GM19397 (cell line): ENCODE measurements at regions not wholly inside any gene's neighbourhood (a gene's known extent, or its start where the extent isn't known, plus 50 kb on each side); places are given as distances from the start of the nearest gene placed in this dataset.
"Not testable (repeated sequence)": the region's sequence is repeated elsewhere in the genome, so short reads cannot be mapped to it uniquely, and the experiment has no call there.

Experiments used
- ATAC-seq: cut with Tn5 transposase; IDR thresholded peaks from one replicate; pipeline ENCODE4 v1.9.1; 2021; ENCODE audit warnings: mild to moderate bottlenecking, moderate library complexity; ENCODE audit not compliant: unreplicated experiment

DNA sequence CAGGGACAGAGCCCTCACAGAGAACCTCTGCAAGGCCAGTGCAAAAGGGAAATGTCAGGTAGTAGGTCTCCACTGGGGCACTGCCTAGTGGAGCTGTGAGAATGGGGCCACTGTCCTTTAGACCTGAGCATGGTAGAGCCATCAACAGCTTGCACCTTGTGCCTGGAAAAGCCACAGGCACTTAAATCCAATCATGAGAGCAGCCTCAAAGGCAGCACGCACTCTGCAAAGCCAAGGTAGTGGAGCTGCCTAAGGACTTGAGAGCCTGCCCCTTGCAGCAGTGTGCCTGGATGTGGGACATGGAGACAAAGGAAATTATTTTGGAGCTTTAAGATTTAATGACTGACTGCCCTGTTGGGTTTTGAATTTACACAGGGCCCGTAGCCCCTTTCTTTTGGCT lies 918.5 kb upstream of the POT1 start:
- ATAC-seq: no peak

DNA sequence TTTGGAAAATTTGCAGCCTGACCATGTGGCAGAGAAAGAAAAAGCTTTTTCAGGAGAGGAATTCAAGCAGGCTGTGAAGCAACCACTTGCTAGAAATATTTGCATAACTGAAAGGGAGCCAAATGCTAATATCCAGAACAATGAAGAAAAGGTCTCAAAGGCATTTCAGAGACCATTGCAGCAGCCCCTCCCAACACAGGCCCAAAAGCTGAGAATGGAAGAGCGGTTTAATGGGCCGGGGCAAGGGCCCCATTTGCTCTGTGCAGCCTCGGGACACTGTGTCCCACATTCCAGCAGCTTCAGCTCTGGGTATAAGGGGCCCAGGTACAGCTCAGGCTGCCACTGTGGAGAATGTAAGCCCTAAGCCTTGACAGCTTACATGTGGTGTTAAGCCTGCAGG lies 918.1 kb upstream of the POT1 start:
- ATAC-seq: no peak

DNA sequence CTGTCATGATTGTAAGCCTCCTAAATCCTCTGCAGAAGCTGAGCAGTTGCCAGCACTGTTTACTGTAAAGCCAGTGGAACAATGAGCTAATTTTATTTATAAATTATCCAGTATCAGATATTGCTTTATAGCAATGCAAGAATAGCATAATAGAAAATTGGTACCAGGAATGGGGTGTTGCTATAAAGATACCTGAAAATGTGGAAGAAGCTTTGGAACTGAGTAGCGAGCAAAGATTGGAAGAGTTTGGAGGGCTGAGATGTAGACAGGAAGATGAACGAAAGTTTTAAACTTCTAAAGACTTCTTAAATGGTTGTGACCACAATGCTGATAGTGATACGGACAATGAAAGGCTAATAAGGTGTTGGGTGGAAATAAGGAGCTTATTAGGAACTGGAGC lies 917.4 kb upstream of the POT1 start:
- no peak for ATAC-seq

DNA sequence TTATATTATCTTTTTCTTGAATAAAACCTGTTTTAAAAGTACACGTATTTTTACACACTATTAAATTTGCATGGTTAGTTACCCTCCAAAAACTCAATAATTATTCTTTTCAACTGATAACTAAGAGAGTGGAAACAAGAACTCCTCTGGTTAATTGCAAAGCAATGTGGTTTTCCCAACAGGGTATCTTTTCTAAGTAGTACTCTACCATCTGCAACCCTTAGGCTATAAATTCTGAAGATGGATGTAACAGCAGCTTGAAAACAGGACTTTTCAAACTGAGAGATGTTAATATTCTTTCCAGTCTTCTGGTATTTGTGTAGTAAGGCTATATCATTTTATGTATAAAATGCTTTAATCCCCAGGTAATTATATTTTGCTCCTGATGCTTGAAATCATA lies 916.1 kb upstream of the POT1 start:
- ATAC-seq: no peak

DNA sequence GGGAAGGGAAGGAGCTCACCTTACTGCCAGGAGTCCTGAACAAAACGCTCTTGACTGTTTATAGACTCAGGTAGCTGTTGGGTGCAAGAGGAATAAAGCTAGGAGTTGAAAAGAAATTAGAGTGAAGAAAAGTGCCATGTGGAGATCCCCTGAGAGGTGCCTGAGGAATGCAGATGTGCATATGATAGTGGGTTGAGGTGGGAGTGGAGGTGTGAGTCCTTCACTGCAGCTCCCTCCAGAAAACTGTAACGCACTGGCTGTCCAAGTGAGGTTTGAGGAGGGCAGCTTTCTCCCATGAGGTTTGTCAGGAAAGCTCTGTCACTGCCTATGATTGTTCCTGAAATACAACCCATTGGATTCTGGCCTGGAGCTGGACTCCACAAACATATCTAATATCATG lies 904.8 kb upstream of the POT1 start:
- no peak for ATAC-seq

DNA sequence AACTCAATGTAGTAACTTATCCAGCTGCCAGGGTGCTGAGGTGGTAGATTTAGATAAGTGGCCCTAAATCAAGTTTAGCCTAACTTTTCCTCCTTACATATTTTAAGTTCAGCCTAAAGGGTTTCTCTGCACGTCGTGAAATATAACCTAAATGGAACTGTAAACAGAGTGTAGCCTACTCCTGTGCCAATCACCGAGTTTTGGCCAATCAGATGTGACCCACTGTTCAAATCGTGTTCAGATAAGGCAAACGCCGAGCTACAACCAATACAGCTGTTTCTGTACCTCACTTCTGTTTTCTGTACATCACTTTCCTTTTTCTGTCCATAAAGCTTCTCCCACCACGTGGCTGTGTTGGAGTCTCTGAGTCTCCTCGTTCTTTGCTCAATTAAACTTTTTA lies 904.2 kb upstream of the POT1 start:
- no peak for ATAC-seq

DNA sequence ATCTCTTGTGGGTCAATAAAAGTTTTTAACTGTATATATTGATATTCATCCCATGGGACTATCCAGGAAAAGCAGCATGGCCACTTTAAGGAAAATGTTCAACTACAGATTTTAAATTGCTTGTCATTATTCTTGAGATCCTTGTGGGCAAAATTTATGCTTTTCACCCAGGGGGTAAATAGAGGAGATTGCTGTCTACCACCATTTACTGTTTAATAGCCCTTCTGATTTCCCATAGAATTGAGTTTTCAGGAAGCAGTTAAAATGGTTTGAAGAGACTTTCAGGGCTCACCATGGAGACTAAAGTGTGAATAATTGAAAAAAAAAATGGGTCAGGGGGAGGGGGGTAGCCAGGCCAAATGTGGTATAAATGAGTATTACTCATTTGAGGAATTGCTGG lies 901.1 kb upstream of the POT1 start:
- no peak for ATAC-seq

DNA sequence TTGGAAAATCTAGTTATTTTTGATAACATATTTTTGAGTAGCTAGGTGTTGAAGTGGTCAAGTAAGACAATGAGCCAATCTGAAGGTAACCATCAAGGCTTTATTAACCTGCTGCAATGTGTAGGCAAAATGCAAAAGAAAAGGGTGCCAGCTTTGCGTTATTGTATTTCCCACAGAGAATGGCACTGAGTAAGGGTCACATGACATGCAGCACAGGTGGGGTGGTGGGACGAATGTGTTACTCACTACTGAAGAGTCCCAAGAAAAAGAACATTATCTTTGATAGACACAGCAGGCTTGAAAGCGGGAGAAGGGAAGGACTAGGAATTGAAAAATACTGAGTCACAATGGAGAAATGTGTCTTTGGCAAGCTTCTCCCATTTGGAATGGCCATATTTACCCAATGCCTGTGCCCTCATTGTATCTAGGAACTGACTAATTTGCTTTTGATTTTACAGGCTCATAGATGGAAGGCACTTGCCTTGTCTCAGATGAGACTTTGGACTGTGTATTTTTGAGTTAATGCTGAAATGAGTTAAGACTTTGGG lies 898.6 kb upstream of the POT1 start:
- no peak for ATAC-seq

DNA sequence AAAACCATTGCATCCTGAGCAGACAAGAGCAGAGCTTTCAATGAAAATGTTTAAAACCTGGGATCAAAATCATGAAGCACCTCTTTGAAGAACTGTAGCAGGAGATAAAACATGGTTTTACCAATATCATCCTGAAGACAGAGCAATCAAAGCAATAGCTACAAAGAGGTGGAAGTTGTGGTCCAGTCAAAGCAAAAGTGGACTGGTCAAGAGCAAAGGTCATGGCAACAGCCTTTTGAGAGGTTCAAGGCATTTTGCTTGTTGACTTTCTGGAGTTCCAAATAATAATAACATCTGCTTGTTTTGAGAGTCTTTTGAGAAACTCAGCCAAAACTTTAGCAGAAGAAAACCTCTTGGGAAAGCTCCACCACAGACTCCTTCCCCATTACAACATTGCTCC lies 893.9 kb upstream of the POT1 start:
- no peak for ATAC-seq

DNA sequence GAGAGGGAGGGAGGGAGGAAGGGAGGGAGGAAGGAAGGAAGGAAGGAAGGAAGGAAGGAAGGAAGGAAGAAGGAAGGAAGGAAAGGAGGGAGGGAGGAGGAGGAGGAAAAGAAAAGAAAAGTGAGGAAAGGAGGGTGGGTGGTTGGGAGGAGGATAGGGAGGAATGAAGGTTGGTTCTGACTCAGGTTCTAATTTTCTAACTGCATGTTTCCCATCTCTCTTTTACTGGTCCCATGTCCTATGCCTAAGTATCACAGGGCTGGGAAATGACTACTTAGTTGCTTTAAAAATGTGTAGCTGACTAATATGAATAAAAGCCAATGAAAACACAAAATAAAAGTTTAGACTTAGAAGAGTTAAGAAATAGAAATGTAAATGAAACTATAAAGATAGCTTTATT lies 890.9 kb upstream of the POT1 start:
- ATAC-seq: no peak

DNA sequence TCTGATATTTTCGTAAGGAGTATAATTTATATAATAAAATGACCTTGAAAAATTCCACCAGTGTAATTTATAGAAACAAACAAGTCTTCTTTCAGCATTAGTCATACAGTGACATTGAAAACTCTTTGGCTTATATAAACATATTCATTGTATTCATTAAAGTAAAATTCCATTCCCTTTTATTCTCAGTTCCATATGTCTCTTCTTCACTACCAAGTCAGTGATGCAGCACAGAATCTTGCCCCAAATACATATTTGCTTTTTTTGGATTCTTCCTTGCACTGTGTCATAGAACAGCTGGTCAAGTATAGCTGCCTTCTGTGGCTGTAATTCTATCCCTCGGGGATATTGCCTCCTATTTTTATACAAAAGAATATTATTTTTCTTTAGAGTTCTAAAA lies 884.5 kb upstream of the POT1 start:
- ATAC-seq: no peak

DNA sequence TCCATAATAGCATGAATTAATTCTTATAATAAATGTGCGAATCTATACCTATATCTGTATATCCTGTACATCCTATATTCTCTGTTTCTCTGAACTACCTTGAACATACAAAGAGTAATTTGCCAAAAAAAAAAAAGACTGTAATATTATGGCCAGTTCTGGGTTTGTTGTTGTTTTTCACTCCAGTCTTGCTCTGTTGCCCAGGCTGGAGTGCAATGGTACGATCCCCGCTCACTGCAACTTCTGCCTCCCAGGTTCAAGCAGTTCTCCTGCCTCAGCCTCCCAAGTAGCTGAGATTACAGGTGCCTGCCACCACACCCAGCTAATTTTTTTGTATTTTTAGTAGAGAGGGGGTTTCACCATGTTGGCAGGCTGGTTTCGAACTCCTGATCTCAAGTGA lies 876.9 kb upstream of the POT1 start:
- ATAC-seq: not testable (repeated sequence)

DNA sequence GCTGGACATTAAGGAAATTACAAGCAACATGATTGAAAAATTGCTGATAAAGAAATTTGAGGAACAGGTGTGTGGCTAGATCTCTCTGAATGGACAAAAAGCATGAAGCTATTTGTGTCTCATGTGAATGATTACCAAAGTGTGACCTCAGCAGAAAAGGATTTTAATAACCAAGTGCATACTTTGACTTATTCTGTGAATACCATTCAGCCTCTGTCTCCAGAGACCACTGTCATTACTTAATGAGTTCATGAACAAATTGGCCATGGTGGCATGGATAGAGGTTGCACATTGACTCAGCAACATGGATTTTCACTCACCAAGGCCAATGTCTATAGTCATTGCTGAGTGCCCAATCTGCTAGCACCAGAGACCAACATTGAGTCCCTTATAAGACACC lies 874.6 kb upstream of the POT1 start:
- no peak for ATAC-seq

DNA sequence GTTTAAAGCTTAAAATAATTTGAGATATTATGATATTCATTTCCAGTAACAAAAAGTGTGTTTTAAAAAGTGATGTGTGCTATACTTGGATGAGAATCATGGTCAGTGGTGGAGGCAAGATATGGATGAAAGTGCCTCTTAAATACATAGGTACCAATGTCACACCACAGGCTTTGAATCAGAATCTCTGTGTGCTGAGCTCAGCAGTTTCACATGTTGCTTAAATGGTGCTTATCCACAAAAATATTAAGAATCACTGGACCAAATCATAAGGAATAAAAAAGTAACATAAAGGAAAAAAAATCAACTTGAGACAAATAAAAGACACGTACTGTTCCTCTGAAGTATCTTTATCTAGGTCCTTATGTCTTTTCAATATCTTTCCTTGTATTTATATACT lies 850.5 kb upstream of the POT1 start:
- no peak for ATAC-seq

DNA sequence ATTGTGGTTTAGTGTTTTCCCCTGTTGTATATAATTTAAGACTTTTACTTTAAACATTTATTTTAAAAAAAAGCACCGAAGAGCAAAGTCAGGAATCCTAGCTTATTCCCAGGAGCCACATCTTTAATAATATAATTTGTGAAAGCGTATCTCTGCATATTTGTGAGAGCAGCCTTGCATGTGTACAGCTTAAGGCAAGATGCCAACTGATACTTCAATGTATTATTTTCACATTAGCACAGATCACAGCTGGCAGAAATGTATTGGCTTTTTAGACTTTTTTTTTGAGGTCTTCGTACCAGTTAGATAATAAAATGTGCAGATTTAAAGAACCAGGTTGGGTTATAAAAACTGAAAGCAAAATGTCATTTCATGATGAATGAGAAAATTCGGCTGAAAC lies 845.7 kb upstream of the POT1 start:
- ATAC-seq: no peak

DNA sequence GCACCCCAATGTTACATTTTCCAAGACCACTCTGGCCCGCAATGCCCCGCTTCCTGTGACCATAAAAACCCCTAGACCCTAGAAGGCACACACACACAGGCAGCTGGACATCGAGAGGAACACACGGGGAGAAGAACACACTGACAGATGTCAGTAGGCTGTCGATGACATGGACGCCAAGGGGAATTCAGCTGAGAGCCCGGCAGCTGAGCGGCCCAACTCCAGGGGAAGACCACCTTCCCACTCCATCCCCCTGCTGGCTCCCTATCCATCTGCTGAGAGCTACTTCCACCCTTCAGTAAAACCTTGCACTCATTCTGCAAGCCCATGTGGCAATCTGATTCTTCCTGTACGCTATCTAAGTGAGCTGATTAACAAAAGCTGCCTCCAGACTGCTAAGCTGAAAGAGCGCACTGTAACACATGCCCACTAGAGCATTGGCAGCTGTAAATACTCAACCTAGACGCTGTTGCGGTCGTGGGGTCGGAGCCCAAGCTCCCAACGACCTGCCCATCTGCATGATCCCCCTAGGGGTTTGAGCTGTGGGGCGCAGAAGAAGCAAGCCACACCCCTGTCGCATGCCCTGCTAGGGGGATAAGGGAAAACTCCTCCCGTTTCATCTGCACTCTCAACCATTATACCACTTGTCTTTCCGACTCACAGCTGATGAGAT lies 843.6 kb upstream of the POT1 start:
- ATAC-seq: no peak

DNA sequence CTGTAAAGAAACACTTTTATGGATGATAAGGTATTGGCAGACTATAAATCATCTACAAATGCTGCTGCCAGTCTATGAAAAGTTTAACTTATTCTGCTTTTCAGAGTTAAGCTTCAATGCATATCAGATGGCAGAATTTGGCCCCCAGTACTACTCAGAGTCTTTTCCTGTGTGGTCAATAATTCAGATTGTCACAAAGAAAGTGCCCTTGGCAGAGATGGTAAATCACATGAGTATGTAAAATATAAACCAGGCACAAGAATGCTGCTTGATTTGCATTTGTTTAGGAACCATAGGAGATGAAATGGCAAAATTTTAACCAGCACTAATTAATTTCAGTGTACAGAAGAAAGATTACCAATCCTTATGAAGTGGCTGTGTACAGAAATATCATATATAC lies 818.3 kb upstream of the POT1 start:
- ATAC-seq: no peak

DNA sequence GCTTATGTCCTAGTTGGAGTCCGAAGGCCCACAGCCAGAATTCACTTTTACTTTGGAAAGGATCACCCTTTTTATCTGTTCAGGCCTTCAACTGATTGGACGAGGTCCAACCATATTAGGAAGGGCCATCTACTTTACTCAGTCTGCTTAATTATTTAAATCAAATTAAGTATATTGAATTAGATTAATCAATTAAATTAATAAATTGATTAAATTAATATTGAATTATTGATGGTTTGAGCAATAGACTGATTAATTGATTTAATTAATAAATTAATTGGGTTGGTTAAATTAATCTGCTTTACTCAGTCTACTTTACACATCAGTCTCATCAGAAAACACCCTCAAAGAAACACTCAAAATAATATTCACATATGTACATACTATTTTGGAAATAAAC lies 816.9 kb upstream of the POT1 start:
- no peak for ATAC-seq

DNA sequence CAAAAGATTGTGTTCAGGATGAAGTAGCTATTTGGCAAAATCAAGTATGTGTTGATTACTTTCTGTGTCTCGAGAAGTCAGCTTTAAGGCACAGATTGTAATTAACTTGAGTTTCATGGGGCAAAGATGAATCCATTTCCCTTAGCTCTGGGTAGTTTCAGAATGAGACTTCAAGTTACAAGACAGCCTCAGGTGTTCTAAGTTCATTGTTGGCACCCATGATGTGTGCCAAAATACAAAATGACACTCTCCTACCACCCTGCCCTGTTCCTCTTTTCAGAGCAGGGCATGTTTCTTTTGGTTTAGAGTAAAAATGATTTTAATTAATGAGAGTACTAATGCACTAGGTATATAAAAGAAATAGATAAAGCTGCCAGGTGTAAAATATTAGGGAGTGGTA lies 797.6 kb upstream of the POT1 start:
- ATAC-seq: no peak

DNA sequence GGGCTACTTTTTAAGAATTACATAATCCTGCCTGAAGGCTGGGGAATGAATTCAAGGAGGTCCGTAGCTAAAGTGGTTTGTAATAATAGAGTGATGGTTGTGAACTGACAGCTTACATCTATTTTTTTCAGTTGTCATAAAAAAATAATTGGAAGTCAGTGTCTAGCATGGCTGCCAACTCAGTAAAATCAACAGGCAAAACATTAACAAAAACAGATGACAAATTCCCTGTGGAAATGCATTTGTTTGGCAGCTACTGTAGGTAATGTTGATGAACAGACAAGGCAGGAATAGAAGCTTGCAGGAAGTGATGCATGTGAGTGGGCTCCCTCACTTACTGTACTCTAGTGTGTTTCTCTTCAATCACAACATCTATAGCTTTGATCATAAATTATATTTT lies 766.0 kb upstream of the POT1 start:
- ATAC-seq: no peak

DNA sequence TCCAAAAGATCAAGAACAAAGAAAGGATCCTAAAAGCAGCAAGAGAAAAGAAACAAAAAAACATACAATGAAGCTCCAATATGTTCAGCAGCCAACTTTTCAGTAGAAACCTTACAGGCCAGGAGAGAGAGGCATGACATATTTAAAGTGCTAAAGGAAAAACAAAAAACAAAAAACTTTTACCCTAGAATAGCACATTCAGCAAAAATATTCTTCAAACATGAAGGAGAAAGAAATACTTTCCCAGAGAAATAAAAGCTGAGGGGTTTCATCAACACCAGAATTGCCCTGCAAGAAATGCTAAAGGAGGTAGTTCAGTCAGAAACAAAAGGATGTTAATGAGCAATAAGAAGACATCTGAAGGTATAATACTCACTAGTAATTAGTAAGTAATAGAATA lies 753.5 kb upstream of the POT1 start:
- ATAC-seq: no peak

DNA sequence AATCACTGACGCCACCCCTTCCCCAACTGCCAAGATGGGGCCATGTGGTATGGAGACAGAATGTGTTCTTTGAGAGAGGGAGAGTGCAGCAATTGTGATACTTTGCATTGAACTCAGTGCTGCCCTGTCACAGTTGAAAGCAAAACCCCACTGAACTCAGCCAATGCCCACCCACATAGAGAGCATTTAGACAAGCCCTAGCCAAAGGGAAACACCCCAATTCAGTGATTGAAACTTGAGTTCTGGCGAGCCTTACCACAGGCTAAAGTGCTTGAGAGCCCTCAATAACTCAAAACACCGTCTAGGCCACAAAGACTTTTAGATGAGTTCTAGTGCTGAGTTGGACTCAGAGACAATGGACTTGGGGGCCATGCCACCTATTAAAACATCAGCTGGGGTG lies 751.9 kb upstream of the POT1 start:
- ATAC-seq: no peak

DNA sequence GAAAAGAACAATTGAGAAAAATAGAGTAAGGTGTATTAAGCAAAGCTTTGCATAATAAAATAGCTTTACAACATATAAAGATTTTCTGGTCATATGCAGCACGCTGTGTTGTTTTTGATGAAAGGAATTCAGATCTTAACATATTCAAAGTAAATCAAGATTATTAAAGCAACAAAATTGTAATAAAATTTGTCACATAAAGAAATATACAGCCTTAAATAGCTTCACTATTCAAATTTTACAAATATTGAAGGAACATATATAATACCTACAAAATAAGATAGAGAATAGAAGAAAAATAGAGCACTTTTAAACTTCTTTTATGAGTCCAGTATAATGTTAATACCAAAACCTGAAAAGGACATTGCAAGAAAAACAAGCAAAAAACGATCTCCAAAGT lies 749.1 kb upstream of the POT1 start:
- ATAC-seq: no peak
